H9 (cell line): ENCODE measurements at regions not wholly inside any gene's neighbourhood (a gene's known extent, or its start where the extent isn't known, plus 50 kb on each side); places are given as distances from the start of the nearest gene placed in this dataset.

Experiments
- DNase-seq: peaks from one replicate; pipeline ENCODE4 v3.0.0-alpha.2; 2017
- H2AFZ ChIP-seq: one replicate; pipeline ENCODE4 v1.6.1; 2013; ENCODE audit warnings: mild to moderate bottlenecking, low read length, control low read depth, moderate library complexity
- H2AK5ac ChIP-seq: 2 replicates; pipeline ENCODE4 v1.6.1; 2013; ENCODE audit warnings: low read length, control low read depth, mixed read lengths; ENCODE audit not compliant: insufficient read length
- H2BK120ac ChIP-seq: one replicate; pipeline ENCODE4 v1.6.1; 2013; ENCODE audit warnings: low read depth, mild to moderate bottlenecking, low read length, control low read depth, inconsistent platforms; ENCODE audit not compliant: poor library complexity, severe bottlenecking
- H2BK12ac ChIP-seq: 2 replicates; pipeline ENCODE4 v1.6.1; 2013; ENCODE audit warnings: low read length, control low read depth, mixed read lengths, low read depth; ENCODE audit not compliant: insufficient read length
- H2BK15ac ChIP-seq: 2 replicates; pipeline ENCODE4 v1.6.1; 2013; ENCODE audit warnings: low read depth, low read length, control low read depth
- H2BK20ac ChIP-seq: one replicate; pipeline ENCODE4 v1.6.1; 2013; ENCODE audit warnings: low read depth, mild to moderate bottlenecking, low read length, control low read depth, inconsistent platforms; ENCODE audit not compliant: poor library complexity, severe bottlenecking
- H2BK5ac ChIP-seq: 2 replicates; pipeline ENCODE4 v1.6.1; 2013; ENCODE audit warnings: low read length, control low read depth, mixed read lengths; ENCODE audit not compliant: insufficient read length
- H3K14ac ChIP-seq: 2 replicates; pipeline ENCODE4 v1.6.1; 2013; ENCODE audit warnings: low read length, control low read depth; ENCODE audit not compliant: insufficient read depth
- H3K18ac ChIP-seq: 2 replicates; pipeline ENCODE4 v1.6.1; 2013; ENCODE audit warnings: low read depth, mild to moderate bottlenecking, mixed read lengths, low read length, control low read depth; ENCODE audit not compliant: insufficient read length
- H3K23ac ChIP-seq: 2 replicates; pipeline ENCODE4 v1.6.1; 2013; ENCODE audit warnings: low read length, control low read depth, mixed read lengths, low read depth; ENCODE audit not compliant: insufficient read length
- H3K23me2 ChIP-seq: 2 replicates; pipeline ENCODE4 v1.6.1; 2013; ENCODE audit warnings: low read depth, mild to moderate bottlenecking, mixed read lengths, low read length, control low read depth; ENCODE audit not compliant: insufficient read length, poor library complexity, severe bottlenecking
- H3K27ac ChIP-seq: 2 replicates; pipeline ENCODE4 v1.5.1; 2013; ENCODE audit warnings: low read length, control low read depth, mixed read lengths, low read depth; ENCODE audit not compliant: insufficient read length
- H3K27me3 ChIP-seq: 2 replicates; pipeline ENCODE4 v1.6.1; 2013; ENCODE audit warnings: low read length, control low read depth, inconsistent platforms; ENCODE audit not compliant: insufficient read depth
- H3K4ac ChIP-seq: 2 replicates; pipeline ENCODE4 v1.6.1; 2013; ENCODE audit warnings: low read depth, mild to moderate bottlenecking, control low read depth, inconsistent platforms, low read length, moderate library complexity
- H3K4me1 ChIP-seq: 2 replicates; pipeline ENCODE4 v1.6.1; 2013; ENCODE audit warnings: low read length, control low read depth, inconsistent platforms; ENCODE audit not compliant: insufficient read depth
- H3K4me2 ChIP-seq: 2 replicates; pipeline ENCODE4 v1.6.1; 2013; ENCODE audit warnings: low read length, control low read depth, mixed read lengths; ENCODE audit not compliant: insufficient read length, insufficient read depth
- H3K56ac ChIP-seq: 2 replicates; pipeline ENCODE4 v1.6.1; 2013; ENCODE audit warnings: low read depth, mild to moderate bottlenecking, mixed read lengths, low read length, control low read depth; ENCODE audit not compliant: insufficient read length
- H3K79me1 ChIP-seq: 2 replicates; pipeline ENCODE4 v1.6.1; 2013; ENCODE audit warnings: low read depth, mild to moderate bottlenecking, moderate library complexity, low read length, control low read depth, inconsistent platforms; ENCODE audit not compliant: insufficient read depth, poor library complexity, severe bottlenecking
- H3K79me2 ChIP-seq: 2 replicates; pipeline ENCODE4 v1.6.1; 2013; ENCODE audit warnings: low read length, control low read depth, inconsistent platforms; ENCODE audit not compliant: insufficient read depth
- H3K9ac ChIP-seq: 2 replicates; pipeline ENCODE4 v1.6.1; 2013; ENCODE audit warnings: low read length, control low read depth, mixed read lengths; ENCODE audit not compliant: insufficient read length; ENCODE audit errors: extremely low read depth
- H3K9me3 ChIP-seq: one replicate; pipeline ENCODE4 v1.6.1; 2013; ENCODE audit warnings: low read depth, low read length, inconsistent platforms; ENCODE audit not compliant: control insufficient read depth
- H3T11ph ChIP-seq: one replicate; pipeline ENCODE4 v1.6.1; 2013; ENCODE audit warnings: mild to moderate bottlenecking, low read length, control low read depth, inconsistent platforms
- H4K20me1 ChIP-seq: one replicate; pipeline ENCODE4 v1.6.1; 2013; ENCODE audit not compliant: control insufficient read depth, insufficient read length, insufficient read depth
- H4K5ac ChIP-seq: 2 replicates; pipeline ENCODE4 v1.6.1; 2013; ENCODE audit warnings: low read depth, mild to moderate bottlenecking, mixed read lengths, low read length, control low read depth; ENCODE audit not compliant: insufficient read length
- H4K8ac ChIP-seq: replicated peaks from 2 replicates; pipeline ENCODE4 v1.6.1; 2013; ENCODE audit warnings: low read length, control low read depth, mixed read lengths, low read depth; ENCODE audit not compliant: insufficient read length
- H4K91ac ChIP-seq: 2 replicates; pipeline ENCODE4 v1.6.1; 2013; ENCODE audit warnings: low read depth, mild to moderate bottlenecking, moderate library complexity, mixed read lengths, low read length, control low read depth; ENCODE audit not compliant: insufficient read length
- H3K27ac Mint-ChIP-seq, 3 experiments: 2 replicates in 2 of 3; 3 replicates in 1 of 3; pipeline ENCODE4 v1.8.0; 2020 to 2021; ENCODE audit warnings: mixed read lengths in 3 of 3, mild to moderate bottlenecking in 1 of 3, moderate library complexity in 1 of 3
- H3K27me3 Mint-ChIP-seq: 2 replicates; pipeline ENCODE4 v1.8.0; 2021; ENCODE audit warnings: low read depth, mild to moderate bottlenecking, moderate library complexity, mixed read lengths
- H3K36me3 Mint-ChIP-seq, 3 experiments: 2 replicates in 2 of 3; 3 replicates in 1 of 3; pipeline ENCODE4 v1.8.0; 2020 to 2021; ENCODE audit warnings: low read depth in 3 of 3, mixed read lengths in 3 of 3; ENCODE audit not compliant: insufficient read depth in 1 of 3
- H3K4me1 Mint-ChIP-seq, 2 experiments: 2 replicates each; pipeline ENCODE4 v1.8.0; 2020; ENCODE audit warnings: mixed read lengths in 2 of 2
- H3K4me3 Mint-ChIP-seq, 2 experiments: 2 replicates in 1 of 2; 3 replicates in 1 of 2; pipeline ENCODE4 v1.8.0; 2020 to 2021; ENCODE audit warnings: mild to moderate bottlenecking in 2 of 2, mixed read lengths in 2 of 2, moderate library complexity in 1 of 2
- H3K9me3 Mint-ChIP-seq, 2 experiments: 2 replicates in 1 of 2; 3 replicates in 1 of 2; pipeline ENCODE4 v1.8.0; 2020; ENCODE audit warnings: mild to moderate bottlenecking in 2 of 2, mixed read lengths in 2 of 2, moderate library complexity in 1 of 2
- WGBS: extraction: QIAGEN DNeasy Blood & Tissue Kit; methylation state at CpG from one replicate; pipeline ENCODE4 v1.1.7; 2013; ENCODE audit warnings: missing lambda C conversion rate, low lambda C conversion rate, mixed read lengths; ENCODE audit not compliant: insufficient read length; ENCODE audit errors: extremely low coverage; 5-methylcytosine and 5-hydroxymethylcytosine counted together
- TF ChIP-seq, protein P1 (sequence below): fragments of 200-600 bp; sonication (generic); conservative IDR thresholded peaks from 3 replicates; pipeline ENCODE4 v1.8.0; 2021; ENCODE audit warnings: antibody characterized with exemption, mild to moderate bottlenecking

DNA sequence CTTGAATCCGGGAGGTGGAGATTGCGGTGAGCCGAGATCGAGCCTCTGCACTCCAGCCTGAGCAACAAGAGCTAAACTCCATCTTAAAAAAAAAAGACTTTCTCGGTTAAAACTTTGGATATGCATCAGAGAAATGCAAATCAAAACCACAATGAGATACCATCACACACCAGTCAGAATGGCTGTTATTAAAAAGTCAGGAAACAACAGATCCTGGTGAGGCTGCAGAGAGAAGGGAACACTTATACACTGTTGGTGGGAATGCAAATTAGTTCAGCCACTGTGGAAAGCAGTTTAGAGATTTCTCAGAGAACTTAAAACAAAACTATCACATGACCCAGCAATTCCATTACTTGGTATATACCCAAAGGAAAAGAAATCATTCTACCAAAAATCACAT is 619.4 kb upstream of the KIRREL3 start:
- Histone ChIP-seq H2AFZ (no peak overlapping the region), H3K4ac (no peak overlapping the region), H3T11ph (no peak overlapping the region), H3K79me2 (no peaks in the 10 kb centered on the region), H3K4me1 (no peaks in the 10 kb centered on the region), H2BK120ac (no peak overlapping the region), H3K56ac (no peak overlapping the region), H3K27ac (no peak overlapping the region), H3K9me3 (no peaks in the 10 kb centered on the region), H4K5ac (no peak overlapping the region), H3K27me3 (no peaks in the 10 kb centered on the region), H3K14ac (no peak overlapping the region), H3K9ac (no peak overlapping the region), H4K91ac (no peak overlapping the region), H2BK15ac (no peak overlapping the region), H3K79me1 (no peaks in the 10 kb centered on the region), H4K20me1 (no peaks in the 10 kb centered on the region), H3K18ac (no peak overlapping the region), H3K23me2 (no peaks in the 10 kb centered on the region), H2BK5ac (no peak overlapping the region), H4K8ac (no peak overlapping the region), H2BK12ac (no peak overlapping the region), H3K23ac (no peak overlapping the region), H3K4me2 (no peak overlapping the region), H2AK5ac (no peak overlapping the region), H2BK20ac (no peak overlapping the region)
- Mint-ChIP-seq H3K4me1 (peaks cover 3 to 4% of the 10 kb centered on the region in 2 experiments; a peak in 3 of 4 replicates), H3K36me3 (no peaks in the 10 kb centered on the region), H3K4me3 (no peak overlapping the region), H3K9me3 (no peaks in the 10 kb centered on the region), H3K27ac (no peak overlapping the region), H3K27me3 (no peaks in the 10 kb centered on the region)
- no CpG with 5 or more reads among the region's 5 CpGs for WGBS
- TF ChIP-seq, protein P1, sequence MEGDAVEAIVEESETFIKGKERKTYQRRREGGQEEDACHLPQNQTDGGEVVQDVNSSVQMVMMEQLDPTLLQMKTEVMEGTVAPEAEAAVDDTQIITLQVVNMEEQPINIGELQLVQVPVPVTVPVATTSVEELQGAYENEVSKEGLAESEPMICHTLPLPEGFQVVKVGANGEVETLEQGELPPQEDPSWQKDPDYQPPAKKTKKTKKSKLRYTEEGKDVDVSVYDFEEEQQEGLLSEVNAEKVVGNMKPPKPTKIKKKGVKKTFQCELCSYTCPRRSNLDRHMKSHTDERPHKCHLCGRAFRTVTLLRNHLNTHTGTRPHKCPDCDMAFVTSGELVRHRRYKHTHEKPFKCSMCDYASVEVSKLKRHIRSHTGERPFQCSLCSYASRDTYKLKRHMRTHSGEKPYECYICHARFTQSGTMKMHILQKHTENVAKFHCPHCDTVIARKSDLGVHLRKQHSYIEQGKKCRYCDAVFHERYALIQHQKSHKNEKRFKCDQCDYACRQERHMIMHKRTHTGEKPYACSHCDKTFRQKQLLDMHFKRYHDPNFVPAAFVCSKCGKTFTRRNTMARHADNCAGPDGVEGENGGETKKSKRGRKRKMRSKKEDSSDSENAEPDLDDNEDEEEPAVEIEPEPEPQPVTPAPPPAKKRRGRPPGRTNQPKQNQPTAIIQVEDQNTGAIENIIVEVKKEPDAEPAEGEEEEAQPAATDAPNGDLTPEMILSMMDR, result no peak
- DNase-seq, result no peak
